ENCODE measurements at regions not wholly inside any gene's neighbourhood (a gene's known extent, or its start where the extent isn't known, plus 50 kb on each side); places are given as distances from the start of the nearest gene placed in this dataset.
"Not testable (repeated sequence)": the region's sequence is repeated elsewhere in the genome, so short reads cannot be mapped to it uniquely, and the experiment has no call there.

DNA sequence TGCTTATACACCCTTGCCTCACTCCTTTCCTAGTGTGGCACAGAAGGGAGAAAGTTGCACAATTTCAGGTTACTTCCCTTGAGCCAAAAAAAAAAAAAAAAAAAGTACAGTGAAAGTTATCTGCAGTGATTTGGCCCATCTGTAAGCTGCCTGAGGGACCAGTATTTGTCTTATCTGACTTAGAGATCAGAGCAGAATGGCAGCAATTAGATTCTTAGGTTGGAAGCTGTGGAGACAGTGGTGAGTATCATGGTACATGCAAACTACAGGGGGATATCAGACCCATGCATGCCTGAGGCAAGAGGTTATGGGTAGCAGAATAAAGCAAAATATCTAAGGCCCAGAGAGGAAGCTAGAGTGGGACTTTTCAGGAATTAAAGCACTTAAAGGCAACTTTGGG is 1070.7 kb upstream of the NOVA1 start:
- Histone ChIP-seq H3K4me2 (ENCODE audit: control insufficient read depth, extremely low read depth, insufficient read depth, low read depth, low read length) (no peak overlapping the region), H3K9me1 (ENCODE audit: control insufficient read depth, extremely low read depth, insufficient read depth, low read length) (no peaks in the 10 kb centered on the region), H3K27ac (ENCODE audit: control insufficient read depth, insufficient read depth, low read length) (no peak overlapping the region), H2AFZ (ENCODE audit: control insufficient read depth, low read length) (no peak overlapping the region), H3K27me3 (ENCODE audit: control insufficient read depth, extremely low read depth, insufficient read depth, low read length) (no peaks in the 10 kb centered on the region), H3K79me2 (ENCODE audit: control insufficient read depth, insufficient read depth, low read length) (no peaks in the 10 kb centered on the region), H3K9ac (ENCODE audit: control insufficient read depth, extremely low read depth, insufficient read depth, low read length) (no peak overlapping the region), H3K4me1 (ENCODE audit: control insufficient read depth, extremely low read depth, insufficient read depth, low read length) (no peaks in the 10 kb centered on the region), H3K36me3 (ENCODE audit: control insufficient read depth in 2 of 2, extremely low read depth in 1 of 2, insufficient read depth in 2 of 2, low read length in 2 of 2) (no peaks in the 10 kb centered on the region), H3K4me3 (ENCODE audit: control insufficient read depth in 2 of 3, extremely low read depth in 1 of 3, insufficient read depth in 2 of 3, low read depth in 1 of 3, low read length in 3 of 3) (no peak overlapping the region), H4K20me1 (ENCODE audit: control insufficient read depth, extremely low read depth, insufficient read depth, low read length) (no peaks in the 10 kb centered on the region), H3K9me3 (ENCODE audit: control insufficient read depth, low read depth, low read length) (no peaks in the 10 kb centered on the region)
- FAIRE-seq (no peak), DNase-seq (ENCODE audit: low read depth, low spot score) (no peak)
- dilution Hi-C loops (cut with MboI; ENCODE audit: extremely low pct_ligation_motif_present, low sequenced_read_pairs): no loop called here
- TF ChIP-seq EZH2 (IDR thresholded peaks at IDR 0.05; ENCODE audit: low read length): no peak
- TF ChIP-seq, protein P1, sequence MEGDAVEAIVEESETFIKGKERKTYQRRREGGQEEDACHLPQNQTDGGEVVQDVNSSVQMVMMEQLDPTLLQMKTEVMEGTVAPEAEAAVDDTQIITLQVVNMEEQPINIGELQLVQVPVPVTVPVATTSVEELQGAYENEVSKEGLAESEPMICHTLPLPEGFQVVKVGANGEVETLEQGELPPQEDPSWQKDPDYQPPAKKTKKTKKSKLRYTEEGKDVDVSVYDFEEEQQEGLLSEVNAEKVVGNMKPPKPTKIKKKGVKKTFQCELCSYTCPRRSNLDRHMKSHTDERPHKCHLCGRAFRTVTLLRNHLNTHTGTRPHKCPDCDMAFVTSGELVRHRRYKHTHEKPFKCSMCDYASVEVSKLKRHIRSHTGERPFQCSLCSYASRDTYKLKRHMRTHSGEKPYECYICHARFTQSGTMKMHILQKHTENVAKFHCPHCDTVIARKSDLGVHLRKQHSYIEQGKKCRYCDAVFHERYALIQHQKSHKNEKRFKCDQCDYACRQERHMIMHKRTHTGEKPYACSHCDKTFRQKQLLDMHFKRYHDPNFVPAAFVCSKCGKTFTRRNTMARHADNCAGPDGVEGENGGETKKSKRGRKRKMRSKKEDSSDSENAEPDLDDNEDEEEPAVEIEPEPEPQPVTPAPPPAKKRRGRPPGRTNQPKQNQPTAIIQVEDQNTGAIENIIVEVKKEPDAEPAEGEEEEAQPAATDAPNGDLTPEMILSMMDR (optimal IDR thresholded peaks at IDR 0.05 in 1 of 3, IDR thresholded peaks at IDR 0.05 in 1 of 3, conservative IDR thresholded peaks at IDR 0.05 in 1 of 3; ENCODE audit: extremely low read depth in 1 of 3, insufficient read depth in 2 of 3, low read length in 3 of 3): no peak

DNA sequence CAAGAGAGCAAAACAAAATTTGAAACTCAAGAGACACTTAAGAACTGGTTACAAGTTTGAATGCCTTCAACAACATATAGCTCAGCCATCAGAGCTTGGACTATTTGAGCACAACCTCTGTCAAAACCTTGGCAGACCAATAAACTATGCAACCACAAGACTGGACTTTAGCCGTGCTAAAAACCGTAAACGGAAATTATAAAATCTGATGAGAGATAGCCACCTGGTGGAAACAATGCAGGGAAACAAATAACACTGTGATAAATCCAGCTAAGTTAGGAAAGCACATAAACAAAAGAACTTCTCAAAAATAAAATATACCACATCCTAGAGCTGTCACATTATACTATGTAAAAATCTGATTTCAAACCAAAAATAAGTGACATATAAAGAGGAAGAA is 1074.2 kb upstream of the NOVA1 start:
- no peak for DNase-seq (ENCODE audit: low read depth, low spot score)
- no peaks in the 10 kb centered on the region for H3K36me3 ChIP-seq (ENCODE audit: control insufficient read depth in 2 of 2, extremely low read depth in 1 of 2, insufficient read depth in 2 of 2, low read length in 2 of 2)
- H3K9me1 ChIP-seq (ENCODE audit: control insufficient read depth, extremely low read depth, insufficient read depth, low read length): no peaks in the 10 kb centered on the region
- dilution Hi-C loops (cut with MboI; ENCODE audit: extremely low pct_ligation_motif_present, low sequenced_read_pairs): no loop called here
- no peak for FAIRE-seq
- no peaks in the 10 kb centered on the region for H3K9me3 ChIP-seq (ENCODE audit: control insufficient read depth, low read depth, low read length)
- no peaks in the 10 kb centered on the region for H3K79me2 ChIP-seq (ENCODE audit: control insufficient read depth, insufficient read depth, low read length)
- TF ChIP-seq, protein P1 (optimal IDR thresholded peaks at IDR 0.05 in 1 of 3, IDR thresholded peaks at IDR 0.05 in 1 of 3, conservative IDR thresholded peaks at IDR 0.05 in 1 of 3; ENCODE audit: extremely low read depth in 1 of 3, insufficient read depth in 2 of 3, low read length in 3 of 3): no peak
- no peak for TF ChIP-seq EZH2 (IDR thresholded peaks at IDR 0.05; ENCODE audit: low read length)
- no peak overlapping the region for H3K27ac ChIP-seq (ENCODE audit: control insufficient read depth, insufficient read depth, low read length)
- no peak overlapping the region for H2AFZ ChIP-seq (ENCODE audit: control insufficient read depth, low read length)
- H3K27me3 ChIP-seq (ENCODE audit: control insufficient read depth, extremely low read depth, insufficient read depth, low read length): no peaks in the 10 kb centered on the region
- H3K4me1 ChIP-seq (ENCODE audit: control insufficient read depth, extremely low read depth, insufficient read depth, low read length): no peaks in the 10 kb centered on the region
- no peak overlapping the region for H3K9ac ChIP-seq (ENCODE audit: control insufficient read depth, extremely low read depth, insufficient read depth, low read length)
- no peaks in the 10 kb centered on the region for H4K20me1 ChIP-seq (ENCODE audit: control insufficient read depth, extremely low read depth, insufficient read depth, low read length)
- no peak overlapping the region for H3K4me2 ChIP-seq (ENCODE audit: control insufficient read depth, extremely low read depth, insufficient read depth, low read depth, low read length)
- no peak overlapping the region for H3K4me3 ChIP-seq (ENCODE audit: control insufficient read depth in 2 of 3, extremely low read depth in 1 of 3, insufficient read depth in 2 of 3, low read depth in 1 of 3, low read length in 3 of 3)

DNA sequence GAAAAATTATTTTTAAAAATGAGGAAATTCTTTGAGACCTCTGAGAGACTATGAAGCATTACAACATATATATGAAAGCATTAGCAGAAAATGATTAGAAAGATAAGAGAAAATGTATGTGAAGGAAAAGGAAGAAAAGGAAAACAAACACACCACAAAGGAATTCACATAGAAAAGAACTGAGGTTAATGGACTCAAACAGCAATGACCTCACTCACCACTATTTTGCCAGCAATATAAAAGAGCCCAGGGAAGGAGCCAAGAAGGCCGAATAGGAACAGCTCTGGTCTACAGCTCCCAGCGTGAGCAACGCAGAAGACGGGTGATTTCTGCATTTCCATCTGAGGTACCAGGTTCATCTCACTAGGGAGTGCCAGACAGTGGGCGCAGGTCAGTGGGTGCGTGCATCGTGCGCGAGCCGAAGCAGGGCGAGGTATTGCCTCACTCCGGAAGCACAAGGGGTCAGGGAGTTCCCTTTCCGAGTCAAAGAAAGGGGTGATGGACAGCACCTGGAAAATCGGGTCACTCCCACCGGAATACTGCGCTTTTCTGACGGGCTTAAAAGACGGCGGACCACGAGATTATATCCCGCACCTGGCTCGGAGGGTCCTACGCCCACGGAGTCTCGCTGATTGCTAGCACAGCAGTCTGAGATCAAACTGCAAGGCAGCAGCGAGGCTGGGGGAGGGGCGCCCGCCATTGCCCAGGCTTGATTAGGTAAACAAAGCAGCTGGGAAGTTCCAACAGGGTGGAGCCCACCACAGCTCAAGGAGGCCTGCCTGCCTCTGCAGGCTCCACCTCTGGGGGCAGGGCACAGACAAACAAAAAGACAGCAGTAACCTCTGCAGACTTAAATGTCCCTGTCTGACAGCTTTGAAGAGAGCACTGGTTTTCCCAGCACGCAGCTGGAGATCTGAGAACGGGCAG is 1075.2 kb upstream of the NOVA1 start:
- H3K36me3 ChIP-seq (ENCODE audit: control insufficient read depth in 2 of 2, extremely low read depth in 1 of 2, insufficient read depth in 2 of 2, low read length in 2 of 2); H3K27me3 ChIP-seq (ENCODE audit: control insufficient read depth, extremely low read depth, insufficient read depth, low read length); H3K9me3 ChIP-seq (ENCODE audit: control insufficient read depth, low read depth, low read length); H2AFZ ChIP-seq (ENCODE audit: control insufficient read depth, low read length); H3K27ac ChIP-seq (ENCODE audit: control insufficient read depth, insufficient read depth, low read length); H3K9me1 ChIP-seq (ENCODE audit: control insufficient read depth, extremely low read depth, insufficient read depth, low read length); FAIRE-seq; H3K9ac ChIP-seq (ENCODE audit: control insufficient read depth, extremely low read depth, insufficient read depth, low read length); H3K79me2 ChIP-seq (ENCODE audit: control insufficient read depth, insufficient read depth, low read length); dilution Hi-C loops (cut with MboI; ENCODE audit: extremely low pct_ligation_motif_present, low sequenced_read_pairs); H4K20me1 ChIP-seq (ENCODE audit: control insufficient read depth, extremely low read depth, insufficient read depth, low read length); DNase-seq (ENCODE audit: low read depth, low spot score); H3K4me1 ChIP-seq (ENCODE audit: control insufficient read depth, extremely low read depth, insufficient read depth, low read length); H3K4me3 ChIP-seq (ENCODE audit: control insufficient read depth in 2 of 3, extremely low read depth in 1 of 3, insufficient read depth in 2 of 3, low read depth in 1 of 3, low read length in 3 of 3); H3K4me2 ChIP-seq (ENCODE audit: control insufficient read depth, extremely low read depth, insufficient read depth, low read depth, low read length): not testable (repeated sequence)

Measured in keratinocyte (primary cell).